CD4-positive, alpha-beta T cell treated with Interleukin-6 for 4 hours (primary cell): ENCODE measurements at regions not wholly inside any gene's neighbourhood (a gene's known extent, or its start where the extent isn't known, plus 50 kb on each side); places are given as distances from the start of the nearest gene placed in this dataset.
A peak's percentile ranks its signal among the peaks of the same experiment; 100 is the strongest.

ENCODE experiments used
- DNase-seq: peaks from one replicate; pipeline ENCODE4 v3.0.0-alpha.2; 2020; ENCODE audit warnings: mixed read lengths

- no peak for DNase-seq
Observed at GRCh38 chr20:40536808-40537207, 152.2 kb downstream of the MAFB start.

GRCh38 chr20:40535816-40536215 is 153.2 kb downstream of the MAFB start:
- no peak for DNase-seq

GRCh38 chr20:40532103-40532502 is 156.9 kb downstream of the MAFB start:
- no peak for DNase-seq

GRCh38 chr20:40525351-40525750 is 163.7 kb downstream of the MAFB start:
- no peak for DNase-seq

GRCh38 chr20:40524071-40524470 is 165.0 kb downstream of the MAFB start:
- no peak for DNase-seq

- no peak for DNase-seq
Observed at GRCh38 chr20:40522405-40522804, 166.6 kb downstream of the MAFB start.

- no peak for DNase-seq
Observed at GRCh38 chr20:40521962-40522361, 167.1 kb downstream of the MAFB start.

- no peak for DNase-seq
Observed at GRCh38 chr20:40519918-40520317, 169.1 kb downstream of the MAFB start.

- no peak for DNase-seq
Observed at GRCh38 chr20:40512994-40513393, 176.0 kb downstream of the MAFB start.

GRCh38 chr20:40512591-40512990 is 176.4 kb downstream of the MAFB start:
- DNase-seq = no peak

- DNase-seq = no peak
Observed at GRCh38 chr20:40511478-40511877, 177.6 kb downstream of the MAFB start.

- DNase-seq = no peak
Observed at GRCh38 chr20:40510622-40511021, 178.4 kb downstream of the MAFB start.

- DNase-seq = no peak
Observed at GRCh38 chr20:40508821-40509220, 180.2 kb downstream of the MAFB start.

- peak; percentile 6 for DNase-seq
Observed at GRCh38 chr20:40506537-40506939, 182.5 kb downstream of the MAFB start.

- DNase-seq = no peak
Observed at GRCh38 chr20:40503119-40503518, 185.9 kb downstream of the MAFB start.

GRCh38 chr20:40502576-40502975 is 186.5 kb downstream of the MAFB start:
- DNase-seq = no peak

GRCh38 chr20:40499391-40499790 is 189.6 kb downstream of the MAFB start:
- DNase-seq = no peak

- no peak for DNase-seq
Observed at GRCh38 chr20:40497899-40498691, 190.9 kb downstream of the MAFB start.

- no peak for DNase-seq
Observed at GRCh38 chr20:40495956-40496355, 193.1 kb downstream of the MAFB start.

- DNase-seq = no peak
Observed at GRCh38 chr20:40494248-40494647, 194.8 kb downstream of the MAFB start.

- no peak for DNase-seq
Observed at GRCh38 chr20:40493549-40493948, 195.5 kb downstream of the MAFB start.

- no peak for DNase-seq
Observed at GRCh38 chr20:40493071-40493470, 196.0 kb downstream of the MAFB start.

- DNase-seq = no peak
Observed at GRCh38 chr20:40491009-40491590, 197.9 kb downstream of the MAFB start.

- DNase-seq = no peak
Observed at GRCh38 chr20:40489886-40490285, 199.2 kb downstream of the MAFB start.

GRCh38 chr20:40488401-40488800 is 200.6 kb downstream of the MAFB start:
- DNase-seq = no peak
